Urothelium cell line (cell line): ENCODE measurements at regions not wholly inside any gene's neighbourhood (a gene's known extent, or its start where the extent isn't known, plus 50 kb on each side); places are given as distances from the start of the nearest gene placed in this dataset.
A peak's percentile ranks its signal among the peaks of the same experiment; 100 is the strongest.

ENCODE experiments used
- DNase-seq: peaks from one replicate; pipeline ENCODE4 v3.0.0; 2011; ENCODE audit warnings: low spot score, mixed read lengths
- FAIRE-seq: peaks from 2 replicates; lab custom pipeline; 2011; peaks lifted over from hg19 to GRCh38; lab: Jason Lieb, UNC

GRCh38 chr2:238574490-238575271 is 148.0 kb downstream of the ASB1 start:
- DNase-seq (no peak), FAIRE-seq (no peak)

GRCh38 chr2:238576674-238577073 is 149.9 kb downstream of the ASB1 start:
- DNase-seq, result no peak
- FAIRE-seq, result no peak

- peak; percentile 42 for FAIRE-seq
- DNase-seq, result no peak
Observed at GRCh38 chr2:238578256-238578655, 151.5 kb downstream of the ASB1 start.

- FAIRE-seq (no peak), DNase-seq (no peak)
Observed at GRCh38 chr2:238580486-238580885, 153.8 kb downstream of the ASB1 start.

GRCh38 chr2:238581126-238581525 is 154.4 kb downstream of the ASB1 start:
- no peak for DNase-seq

GRCh38 chr2:238582159-238582558 is 155.4 kb downstream of the ASB1 start:
- no peak for FAIRE-seq

More at GRCh38 chr2:238581126-238581525, 154.4 kb downstream of the ASB1 start:
- FAIRE-seq, result no peak

GRCh38 chr2:238584617-238585016 is 157.9 kb downstream of the ASB1 start:
- FAIRE-seq, result no peak

More at GRCh38 chr2:238582159-238582558, 155.4 kb downstream of the ASB1 start:
- no peak for DNase-seq

GRCh38 chr2:238585836-238586821 is 159.4 kb downstream of the ASB1 start:
- DNase-seq, result no peak
- no peak for FAIRE-seq

More at GRCh38 chr2:238584617-238585016, 157.9 kb downstream of the ASB1 start:
- DNase-seq, result no peak

- no peak for DNase-seq
Observed at GRCh38 chr2:238586931-238587775, 160.4 kb downstream of the ASB1 start.

GRCh38 chr2:238587776-238588660 is 161.3 kb downstream of the ASB1 start:
- no peak for DNase-seq
- FAIRE-seq, result no peak

More at GRCh38 chr2:238586931-238587775, 160.4 kb downstream of the ASB1 start:
- FAIRE-seq, result no peak

GRCh38 chr2:238589591-238590460 is 163.1 kb downstream of the ASB1 start:
- no peak for FAIRE-seq
- no peak for DNase-seq

GRCh38 chr2:238591732-238592131 is 165.0 kb downstream of the ASB1 start:
- DNase-seq, result no peak
- FAIRE-seq, result no peak

- FAIRE-seq (no peak), DNase-seq (no peak)
Observed at GRCh38 chr2:238593236-238593635, 166.5 kb downstream of the ASB1 start.

GRCh38 chr2:238593678-238594077 is 167.0 kb downstream of the ASB1 start:
- DNase-seq (no peak), FAIRE-seq (no peak)

- DNase-seq, result no peak
- no peak for FAIRE-seq
Observed at GRCh38 chr2:238594796-238595749, 168.3 kb downstream of the ASB1 start.

- DNase-seq (no peak), FAIRE-seq (no peak)
Observed at GRCh38 chr2:238595750-238596570, 169.2 kb downstream of the ASB1 start.
